Fibroblast of the conjunctiva (primary cell): ENCODE measurements at regions not wholly inside any gene's neighbourhood (a gene's known extent, or its start where the extent isn't known, plus 50 kb on each side); places are given as distances from the start of the nearest gene placed in this dataset.
A peak's percentile ranks its signal among the peaks of the same experiment; 100 is the strongest.

Source experiments
- DNase-seq: peaks from one replicate; pipeline ENCODE4 v3.0.0-alpha.2; 2010; ENCODE audit warnings: low read depth

- DNase-seq, result no peak
Observed at GRCh38 chr20:2236256-2236655, 59.5 kb upstream of the TGM3 start.

DNA sequence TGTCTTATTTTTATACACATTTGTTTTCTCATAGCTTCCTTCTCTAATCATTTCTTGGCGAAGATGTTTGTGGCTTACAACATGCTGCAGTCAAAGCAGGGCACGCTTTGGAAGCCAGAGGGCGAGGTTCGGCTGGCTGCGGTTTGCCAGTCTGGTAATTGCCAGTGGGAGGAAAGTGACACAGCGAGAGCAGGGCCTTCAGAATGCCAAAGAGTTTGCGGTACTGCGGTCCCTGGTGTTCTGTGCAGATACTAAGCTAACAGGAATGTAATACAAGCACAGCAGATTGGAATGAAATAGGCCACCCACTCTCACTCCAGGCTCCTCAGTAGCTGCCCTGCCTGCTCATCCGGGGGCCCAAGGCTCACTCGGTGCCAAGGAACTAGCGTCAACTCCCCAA is 58.7 kb upstream of the TGM3 start:
- peak; percentile 83 for DNase-seq

DNA sequence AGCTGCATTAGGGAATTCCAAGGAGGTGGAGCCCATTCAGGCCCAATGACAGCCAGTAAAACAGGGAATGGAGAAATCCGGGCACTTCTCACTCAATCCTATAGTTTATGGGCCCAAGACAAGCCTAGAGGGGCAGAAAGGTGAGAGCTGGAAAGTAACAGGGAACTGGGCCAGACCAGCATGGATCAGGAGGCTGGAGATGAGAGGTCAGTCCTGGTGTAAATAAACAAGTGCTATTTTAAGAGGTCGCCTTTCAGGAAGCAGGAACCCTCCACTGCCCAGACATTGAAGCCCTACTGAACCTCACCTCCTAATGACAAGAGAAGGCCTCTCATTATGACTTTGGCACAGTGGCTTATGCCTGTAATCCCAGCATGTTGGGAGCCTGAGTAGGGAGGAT is 57.2 kb upstream of the TGM3 start:
- no peak for DNase-seq

- no peak for DNase-seq
Observed at GRCh38 chr20:2240835-2241234, 55.0 kb upstream of the TGM3 start.

- no peak for DNase-seq
Observed at GRCh38 chr20:2242678-2243077, 53.1 kb upstream of the TGM3 start.

DNA sequence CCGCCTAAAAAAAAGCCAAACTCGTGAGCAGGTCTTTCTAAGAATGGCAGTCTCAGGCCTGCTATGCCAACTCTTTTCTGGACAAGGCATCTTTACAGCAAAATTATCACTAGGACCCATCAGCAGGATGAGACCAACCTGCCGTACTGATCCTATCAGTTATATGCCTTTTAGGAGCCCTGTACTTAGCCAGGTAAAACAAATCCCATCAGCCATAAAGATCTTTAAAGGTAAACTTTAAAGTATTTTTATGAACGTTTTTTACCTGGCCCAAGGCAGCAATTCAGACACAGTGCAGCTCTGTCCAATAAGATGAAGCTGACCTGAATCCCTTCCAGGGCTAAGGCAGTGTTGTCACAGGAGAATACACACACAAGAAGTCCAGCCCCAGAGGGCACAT is 51.3 kb upstream of the TGM3 start:
- no peak for DNase-seq

DNA sequence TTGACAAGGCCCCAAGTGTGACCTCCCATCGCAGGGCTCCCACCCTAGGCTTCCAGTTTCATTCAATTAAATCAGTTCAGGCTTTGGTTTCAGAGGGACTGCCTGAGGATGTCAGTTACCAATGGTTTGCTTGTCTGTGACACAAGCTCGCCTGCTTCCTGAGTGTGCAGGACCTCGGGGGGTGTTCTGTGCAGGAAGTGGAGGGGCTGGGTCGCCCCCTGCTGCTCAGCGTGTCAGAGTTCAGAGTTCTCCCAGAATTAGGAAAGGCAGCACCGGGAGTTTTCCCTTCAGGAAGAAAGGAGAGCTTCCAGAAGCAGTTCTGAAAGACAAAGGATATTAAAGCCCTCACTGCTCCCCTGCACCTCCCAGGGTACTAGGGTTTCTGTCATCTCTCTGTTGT is 50.8 kb upstream of the TGM3 start:
- DNase-seq, result no peak

DNA sequence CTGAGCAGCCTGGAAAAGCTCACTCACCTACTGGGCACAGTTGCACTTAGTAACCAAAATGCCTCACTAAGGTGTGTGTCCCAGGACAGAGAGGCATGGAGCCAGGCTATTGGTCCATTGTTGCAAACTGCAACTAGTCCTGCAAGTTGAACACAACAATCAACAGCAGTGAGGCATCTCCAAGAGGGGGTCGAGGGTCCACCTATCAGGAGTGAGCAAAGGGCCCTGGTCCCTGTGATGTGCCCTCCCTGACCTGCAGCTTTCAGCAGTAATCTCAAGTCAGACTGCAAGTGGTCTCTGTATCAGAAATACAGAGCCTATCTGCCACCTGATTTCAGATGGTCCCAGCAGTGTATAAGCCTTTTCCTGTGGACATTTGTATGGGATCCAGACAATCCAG is 50.2 kb upstream of the TGM3 start:
- no peak for DNase-seq
